ENCODE measurements at regions not wholly inside any gene's neighbourhood (a gene's known extent, or its start where the extent isn't known, plus 50 kb on each side); places are given as distances from the start of the nearest gene placed in this dataset.

DNA sequence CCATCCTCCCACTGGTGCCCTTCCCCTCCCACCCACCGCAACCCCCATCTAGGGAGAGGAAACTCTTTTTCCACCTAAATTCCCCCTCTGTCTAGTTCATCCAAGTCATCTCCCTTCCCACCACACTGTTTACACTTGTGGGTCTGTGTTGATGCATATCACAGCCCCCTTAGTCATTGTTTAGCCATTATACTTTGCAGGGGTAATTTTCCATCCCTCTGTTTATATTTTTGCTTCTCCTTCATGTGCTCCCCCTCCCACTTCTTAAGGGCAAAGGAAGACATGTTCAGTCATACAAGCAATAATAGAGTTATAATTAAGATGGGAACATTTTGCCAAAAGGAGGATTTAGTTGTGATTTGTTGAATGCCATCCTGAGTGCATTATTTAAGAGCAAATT, 187.8 kb upstream of the TNP1 start:
- TF ChIP-seq, protein P1, sequence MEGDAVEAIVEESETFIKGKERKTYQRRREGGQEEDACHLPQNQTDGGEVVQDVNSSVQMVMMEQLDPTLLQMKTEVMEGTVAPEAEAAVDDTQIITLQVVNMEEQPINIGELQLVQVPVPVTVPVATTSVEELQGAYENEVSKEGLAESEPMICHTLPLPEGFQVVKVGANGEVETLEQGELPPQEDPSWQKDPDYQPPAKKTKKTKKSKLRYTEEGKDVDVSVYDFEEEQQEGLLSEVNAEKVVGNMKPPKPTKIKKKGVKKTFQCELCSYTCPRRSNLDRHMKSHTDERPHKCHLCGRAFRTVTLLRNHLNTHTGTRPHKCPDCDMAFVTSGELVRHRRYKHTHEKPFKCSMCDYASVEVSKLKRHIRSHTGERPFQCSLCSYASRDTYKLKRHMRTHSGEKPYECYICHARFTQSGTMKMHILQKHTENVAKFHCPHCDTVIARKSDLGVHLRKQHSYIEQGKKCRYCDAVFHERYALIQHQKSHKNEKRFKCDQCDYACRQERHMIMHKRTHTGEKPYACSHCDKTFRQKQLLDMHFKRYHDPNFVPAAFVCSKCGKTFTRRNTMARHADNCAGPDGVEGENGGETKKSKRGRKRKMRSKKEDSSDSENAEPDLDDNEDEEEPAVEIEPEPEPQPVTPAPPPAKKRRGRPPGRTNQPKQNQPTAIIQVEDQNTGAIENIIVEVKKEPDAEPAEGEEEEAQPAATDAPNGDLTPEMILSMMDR (IDR thresholded peaks at IDR 0.05; ENCODE audit: poor library complexity) = no peak
- TF ChIP-seq EZH2 (IDR thresholded peaks at IDR 0.05; ENCODE audit: borderline replicate concordance) = no peak
